ENCODE measurements at regions not wholly inside any gene's neighbourhood (a gene's known extent, or its start where the extent isn't known, plus 50 kb on each side); places are given as distances from the start of the nearest gene placed in this dataset.

DNA sequence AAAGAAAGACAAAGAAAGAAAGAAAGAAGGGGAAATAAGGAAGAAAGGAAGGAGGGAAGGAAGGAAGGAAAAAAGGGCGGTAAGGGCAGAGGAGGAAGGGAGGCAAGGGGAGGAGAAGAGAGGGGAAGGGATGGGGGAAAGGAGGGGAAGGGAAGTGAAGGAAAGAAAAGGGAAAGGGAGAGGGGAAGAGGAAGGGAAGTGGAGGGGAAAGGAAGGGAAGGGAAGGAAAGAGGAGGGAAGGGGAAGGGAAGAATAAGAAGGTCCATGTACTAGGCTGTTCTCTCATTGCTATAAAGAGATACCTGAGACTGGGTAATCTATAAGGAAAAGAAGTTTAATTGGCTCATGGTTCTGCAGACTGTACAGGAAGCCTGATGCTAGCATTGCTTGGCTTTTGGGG is 217.1 kb downstream of the ENC1 start:
- Histone ChIP-seq H3K27me3 (no peaks in the 10 kb centered on the region), H3K36me3 (no peaks in the 10 kb centered on the region), H3K4me1 (peaks cover 13% of the 10 kb centered on the region), H3K27ac (no peak overlapping the region), H3K9me3 (replicated peaks) (no peaks in the 10 kb centered on the region), H3K4me3 (no peak overlapping the region)
- DNase-seq, result no peak

DNA sequence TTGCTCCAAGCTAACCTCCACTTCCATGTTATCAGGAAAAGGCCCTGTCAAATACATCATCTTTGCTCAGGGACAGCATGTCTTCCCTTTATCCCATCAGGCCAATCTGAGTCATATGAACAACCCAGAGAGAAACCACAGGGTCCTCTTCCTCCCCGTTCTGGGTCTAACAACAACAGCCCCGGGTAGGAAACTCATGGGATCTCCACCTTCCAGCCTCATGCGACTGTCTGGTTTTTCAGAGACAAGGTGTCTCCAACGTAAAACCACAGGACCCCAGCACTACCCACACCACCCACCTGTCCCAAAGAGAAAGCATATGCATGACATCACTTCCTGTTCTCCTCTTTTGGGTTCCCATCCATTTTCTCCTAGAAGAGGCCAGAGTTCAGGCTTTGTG is 217.9 kb downstream of the ENC1 start:
- peaks cover 13% of the 10 kb centered on the region for H3K4me1 ChIP-seq
- H3K9me3 ChIP-seq (replicated peaks), result no peaks in the 10 kb centered on the region
- no peaks in the 10 kb centered on the region for H3K27me3 ChIP-seq
- H3K36me3 ChIP-seq, result no peaks in the 10 kb centered on the region
- no peak for DNase-seq
- H3K4me3 ChIP-seq, result no peak overlapping the region
- no peak overlapping the region for H3K27ac ChIP-seq

DNA sequence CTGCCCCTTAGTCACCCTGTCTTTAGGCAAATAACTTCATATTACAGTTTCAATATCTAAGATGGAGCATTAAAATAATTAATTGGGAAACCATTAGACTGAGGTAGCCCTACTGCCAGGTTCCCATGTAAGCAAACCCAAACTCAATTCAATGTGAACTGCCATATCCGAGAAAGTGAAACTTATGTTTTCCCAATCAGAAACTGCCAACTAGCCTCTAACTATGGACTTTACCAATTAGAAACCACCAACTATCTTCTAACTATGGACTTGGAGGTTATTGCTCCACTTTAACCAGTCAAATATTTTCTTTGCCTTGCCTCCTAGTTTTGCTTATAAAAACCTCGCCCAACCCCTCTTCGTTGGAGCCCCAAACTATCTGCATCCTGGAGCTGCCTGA is 218.5 kb downstream of the ENC1 start:
- H3K27ac ChIP-seq, result no peak overlapping the region
- no peaks in the 10 kb centered on the region for H3K27me3 ChIP-seq
- H3K4me3 ChIP-seq, result no peak overlapping the region
- no peaks in the 10 kb centered on the region for H3K9me3 ChIP-seq (replicated peaks)
- H3K36me3 ChIP-seq, result no peaks in the 10 kb centered on the region
- no peak for DNase-seq
- H3K4me1 ChIP-seq, result peaks cover 13% of the 10 kb centered on the region

DNA sequence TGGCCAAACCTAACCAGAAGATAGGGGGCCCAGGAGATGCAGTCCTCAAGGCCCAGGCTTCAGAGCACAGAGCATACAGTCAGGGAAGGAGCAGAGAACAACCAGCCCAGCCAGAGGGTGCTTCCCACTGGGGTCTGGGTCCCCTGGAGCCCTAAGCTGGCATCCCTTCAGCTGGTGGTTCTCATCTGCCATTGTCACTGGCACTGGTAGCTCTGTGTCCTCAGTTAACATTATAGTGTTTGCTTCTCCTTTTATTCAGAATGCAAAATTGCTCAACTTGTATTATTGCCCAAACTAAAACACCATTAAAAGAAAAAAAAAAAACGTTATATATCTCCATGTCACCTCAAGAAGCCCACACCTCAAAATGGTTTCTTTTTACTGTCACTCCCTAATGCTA is 219.2 kb downstream of the ENC1 start:
- H3K27me3 ChIP-seq, result no peaks in the 10 kb centered on the region
- no peak overlapping the region for H3K4me3 ChIP-seq
- H3K36me3 ChIP-seq, result no peaks in the 10 kb centered on the region
- H3K9me3 ChIP-seq (replicated peaks), result no peaks in the 10 kb centered on the region
- DNase-seq, result no peak
- H3K4me1 ChIP-seq, result peaks cover 13% of the 10 kb centered on the region
- H3K27ac ChIP-seq, result no peak overlapping the region

DNA sequence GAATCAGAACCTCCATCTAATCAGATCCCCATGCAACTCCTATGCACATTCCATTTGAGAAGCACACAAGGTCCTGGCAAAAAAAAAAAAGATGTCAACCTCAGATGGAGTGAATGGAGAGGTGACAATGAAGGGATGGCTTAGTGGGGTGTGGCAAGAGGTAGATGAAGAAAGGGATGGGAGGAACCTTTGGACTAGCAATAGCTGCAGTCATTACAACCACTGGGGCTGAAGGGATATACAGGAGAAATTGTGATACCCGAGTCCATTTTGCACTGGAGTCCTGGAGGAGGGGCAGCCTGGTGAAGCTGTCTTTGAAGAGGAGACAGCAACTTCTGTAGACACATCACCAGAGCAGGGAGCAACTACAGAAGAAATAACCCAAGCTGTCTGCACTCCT is 219.6 kb downstream of the ENC1 start:
- Histone ChIP-seq H3K4me1 (peaks cover 13% of the 10 kb centered on the region), H3K27me3 (no peaks in the 10 kb centered on the region), H3K4me3 (no peak overlapping the region), H3K27ac (no peak overlapping the region), H3K9me3 (replicated peaks) (no peaks in the 10 kb centered on the region), H3K36me3 (no peaks in the 10 kb centered on the region)
- no peak for DNase-seq

DNA sequence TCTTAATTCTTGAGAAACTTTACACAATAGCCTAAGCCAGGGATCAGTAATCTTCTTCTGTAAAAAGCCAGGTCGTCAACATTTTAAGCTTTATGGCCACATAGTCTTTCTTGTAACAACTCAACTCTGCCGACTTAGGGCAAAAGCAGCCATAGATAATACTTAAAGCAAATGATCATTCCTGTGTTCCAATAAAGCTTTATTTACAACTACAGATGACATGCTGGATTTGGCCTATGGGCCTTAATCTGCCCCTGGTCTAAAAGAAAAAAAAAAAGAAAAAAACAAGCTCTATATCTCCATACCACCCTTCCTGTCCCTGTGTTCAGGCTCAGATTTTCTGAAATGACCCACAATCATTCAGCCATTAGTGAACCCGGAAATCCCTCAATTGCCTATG is 220.3 kb downstream of the ENC1 start:
- H3K27ac ChIP-seq, result no peak overlapping the region
- peaks cover 13% of the 10 kb centered on the region for H3K4me1 ChIP-seq
- no peaks in the 10 kb centered on the region for H3K27me3 ChIP-seq
- no peak overlapping the region for H3K4me3 ChIP-seq
- no peaks in the 10 kb centered on the region for H3K9me3 ChIP-seq (replicated peaks)
- no peak for DNase-seq
- no peaks in the 10 kb centered on the region for H3K36me3 ChIP-seq

DNA sequence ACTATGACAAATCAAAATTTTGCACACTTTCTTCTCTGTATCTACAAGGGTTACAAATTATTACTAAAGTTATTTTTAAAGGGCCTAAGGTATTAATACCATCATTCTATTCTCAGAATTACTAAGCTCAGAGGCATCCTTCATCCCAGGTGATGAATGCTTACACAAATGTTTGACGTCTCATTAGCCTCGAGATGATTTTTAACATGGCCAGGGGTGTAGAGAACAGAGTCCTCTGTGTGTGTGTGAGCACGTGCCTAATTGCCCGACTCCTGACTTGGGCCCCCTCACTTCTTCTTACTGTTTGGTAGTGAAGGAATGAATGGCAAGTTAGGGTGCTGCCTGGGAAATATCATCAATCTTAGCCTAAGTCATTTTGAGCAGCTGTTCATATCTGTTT is 221.1 kb downstream of the ENC1 start:
- peak in 1 of 2 experiments; percentile 37 for DNase-seq
- H3K4me1 ChIP-seq, result peaks cover 13% of the 10 kb centered on the region
- no peaks in the 10 kb centered on the region for H3K27me3 ChIP-seq
- H3K4me3 ChIP-seq, result no peak overlapping the region
- no peaks in the 10 kb centered on the region for H3K9me3 ChIP-seq (replicated peaks)
- no peak overlapping the region for H3K27ac ChIP-seq
- no peaks in the 10 kb centered on the region for H3K36me3 ChIP-seq

DNA sequence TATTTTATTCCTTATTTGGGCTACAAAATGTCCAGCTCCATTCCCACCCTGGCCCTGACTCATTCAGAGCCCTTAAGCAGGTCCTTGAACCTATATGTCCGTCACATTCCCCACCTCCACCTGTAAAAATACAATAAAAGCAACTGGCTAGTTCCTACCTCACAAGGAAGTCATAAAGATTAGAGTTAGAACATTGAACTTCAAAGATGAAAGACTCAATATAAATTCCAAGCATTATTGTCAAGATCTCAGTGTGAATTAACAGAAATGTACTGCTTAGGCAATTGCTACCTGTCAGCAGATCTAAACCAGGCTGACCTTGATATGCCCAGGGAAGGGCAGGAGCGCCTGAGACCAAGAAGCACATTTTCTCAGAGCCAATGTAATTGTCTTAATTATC is 221.8 kb downstream of the ENC1 start:
- no peak for DNase-seq
- H3K4me1 ChIP-seq, result peaks cover 13% of the 10 kb centered on the region
- no peak overlapping the region for H3K4me3 ChIP-seq
- H3K27ac ChIP-seq, result no peak overlapping the region
- H3K9me3 ChIP-seq (replicated peaks), result no peaks in the 10 kb centered on the region
- no peaks in the 10 kb centered on the region for H3K36me3 ChIP-seq
- no peaks in the 10 kb centered on the region for H3K27me3 ChIP-seq

DNA sequence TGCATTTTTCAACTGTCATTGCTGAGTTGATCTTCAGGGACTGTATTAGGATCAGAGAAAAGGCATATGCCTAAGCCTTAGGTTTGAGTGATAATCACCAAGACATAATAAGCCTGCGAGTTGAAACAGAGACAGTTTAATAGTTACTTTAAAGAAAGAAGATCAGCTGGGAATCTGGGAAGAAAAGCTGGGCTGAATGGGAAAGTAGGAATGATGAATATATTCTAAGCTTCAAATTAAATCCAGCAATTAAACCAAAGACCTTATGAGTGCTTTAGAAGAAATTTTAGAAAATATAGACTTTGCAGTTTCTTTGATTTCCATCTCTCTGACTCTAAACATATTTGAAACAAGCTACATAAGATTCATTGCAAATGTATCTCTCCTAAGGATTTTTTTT is 222.3 kb downstream of the ENC1 start:
- no peak overlapping the region for H3K4me3 ChIP-seq
- H3K4me1 ChIP-seq, result peaks cover 13% of the 10 kb centered on the region
- no peak overlapping the region for H3K27ac ChIP-seq
- no peaks in the 10 kb centered on the region for H3K27me3 ChIP-seq
- DNase-seq, result no peak
- H3K36me3 ChIP-seq, result no peaks in the 10 kb centered on the region
- no peaks in the 10 kb centered on the region for H3K9me3 ChIP-seq (replicated peaks)

DNA sequence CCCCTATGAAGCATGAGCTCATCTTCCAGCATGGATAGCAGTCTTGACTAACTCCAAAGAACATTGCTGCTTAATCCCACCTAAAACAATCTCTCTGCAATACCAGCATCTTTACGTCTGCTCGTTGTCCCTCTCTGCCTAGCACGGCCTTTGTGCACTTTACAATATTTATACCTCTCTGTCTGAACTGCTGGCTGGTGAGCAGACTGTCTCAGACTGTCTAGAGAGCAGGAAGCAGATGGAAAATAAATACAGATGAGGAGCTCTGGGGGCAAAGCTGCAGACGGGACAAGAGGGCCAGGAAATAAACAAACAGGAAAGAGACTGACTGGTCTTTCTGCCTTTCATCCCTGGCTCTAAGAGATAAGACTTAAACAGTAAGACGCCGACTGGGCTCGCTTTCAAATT is 224.8 kb downstream of the ENC1 start:
- Histone ChIP-seq H3K9me3 (replicated peaks) (no peaks in the 10 kb centered on the region), H3K27ac (no peak overlapping the region), H3K36me3 (no peaks in the 10 kb centered on the region), H3K4me1 (peaks cover 13% of the 10 kb centered on the region), H3K4me3 (no peak overlapping the region), H3K27me3 (no peaks in the 10 kb centered on the region)
- DNase-seq, result peak in 1 of 2 experiments; percentile 33

DNA sequence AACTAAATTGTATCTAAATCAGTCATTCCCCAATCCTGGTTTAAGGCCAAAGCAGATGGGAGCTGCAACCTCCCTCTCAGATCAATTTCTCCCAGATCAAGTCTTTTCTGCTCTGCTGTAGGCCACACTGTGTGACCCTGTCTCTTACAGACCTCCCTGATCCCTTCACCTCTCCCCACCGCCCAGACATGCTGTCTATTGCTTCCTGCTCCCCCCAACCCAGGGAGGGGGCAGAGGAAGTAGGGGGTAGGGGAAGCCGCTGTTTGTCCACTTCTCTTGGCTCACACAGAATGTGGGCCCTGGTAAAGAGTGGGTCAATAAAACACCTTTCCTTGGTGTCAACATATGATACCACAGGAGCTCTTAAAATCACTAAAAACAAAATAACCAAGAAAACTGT is 226.3 kb downstream of the ENC1 start:
- no peak for DNase-seq
- Histone ChIP-seq H3K9me3 (replicated peaks) (no peaks in the 10 kb centered on the region), H3K4me3 (no peak overlapping the region), H3K36me3 (no peaks in the 10 kb centered on the region), H3K27me3 (no peaks in the 10 kb centered on the region), H3K4me1 (peaks cover 3% of the 10 kb centered on the region), H3K27ac (no peak overlapping the region)

DNA sequence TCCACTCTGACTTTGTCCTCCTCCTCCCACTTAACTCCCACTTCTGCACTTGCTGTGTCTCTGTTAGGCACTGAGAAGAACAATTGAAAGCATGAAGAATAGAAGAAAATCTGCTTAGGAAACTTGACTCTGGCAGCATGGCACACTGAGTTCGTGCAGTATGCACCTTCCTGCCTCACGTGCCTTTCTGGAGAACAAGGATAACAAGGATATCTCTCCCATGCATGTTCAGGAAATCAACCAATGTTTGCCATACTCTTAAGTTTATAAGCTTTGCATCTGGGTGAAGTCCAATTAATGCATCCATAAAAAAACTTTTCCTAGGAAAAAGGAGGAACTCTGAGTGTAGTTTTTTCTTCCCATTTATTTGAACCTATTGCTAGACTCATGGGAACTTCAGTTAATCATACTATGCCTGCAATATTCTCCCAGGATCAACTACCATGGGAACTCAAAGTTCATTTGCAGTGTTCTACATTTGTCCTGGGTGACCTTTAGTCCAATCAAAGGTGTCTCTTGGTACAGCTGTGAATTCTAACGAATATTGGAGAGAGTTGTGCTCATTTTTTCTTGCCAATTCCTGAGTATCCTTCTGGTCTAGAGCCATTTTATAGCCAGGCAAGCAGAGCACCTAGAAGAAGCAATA is 227.0 kb downstream of the ENC1 start:
- H3K9me3 ChIP-seq (replicated peaks), result no peaks in the 10 kb centered on the region
- no peaks in the 10 kb centered on the region for H3K27me3 ChIP-seq
- H3K27ac ChIP-seq, result no peak overlapping the region
- H3K36me3 ChIP-seq, result no peaks in the 10 kb centered on the region
- DNase-seq, result no peak
- no peaks in the 10 kb centered on the region for H3K4me1 ChIP-seq
- H3K4me3 ChIP-seq, result no peak overlapping the region

DNA sequence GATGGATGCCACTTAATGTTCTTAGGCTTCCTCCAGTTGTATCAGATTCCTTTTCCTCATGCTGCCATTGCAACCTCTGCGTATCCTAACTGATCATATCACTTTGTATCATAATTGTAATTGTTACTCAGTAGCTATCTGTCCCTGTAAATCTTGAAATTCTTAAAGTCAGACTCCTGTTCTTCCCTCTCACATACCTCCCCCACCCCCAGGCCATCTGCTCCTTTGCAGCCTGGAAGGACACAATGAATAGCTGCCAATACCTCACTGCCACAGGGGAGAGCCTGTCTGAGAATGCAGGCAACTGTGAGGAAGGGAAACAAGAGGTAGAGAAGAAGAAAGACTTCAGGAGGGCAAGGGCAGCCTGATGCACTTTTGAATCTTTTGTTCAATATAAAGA is 228.5 kb downstream of the ENC1 start:
- peak in 1 of 2 experiments; percentile 29 for DNase-seq
- H3K4me3 ChIP-seq, result no peak overlapping the region
- peaks cover 6% of the 10 kb centered on the region; the same call in 1 of the 2 replicates for H3K4me1 ChIP-seq
- H3K9me3 ChIP-seq (replicated peaks), result no peaks in the 10 kb centered on the region
- no peaks in the 10 kb centered on the region for H3K36me3 ChIP-seq
- no peak overlapping the region for H3K27ac ChIP-seq
- H3K27me3 ChIP-seq, result no peaks in the 10 kb centered on the region

DNA sequence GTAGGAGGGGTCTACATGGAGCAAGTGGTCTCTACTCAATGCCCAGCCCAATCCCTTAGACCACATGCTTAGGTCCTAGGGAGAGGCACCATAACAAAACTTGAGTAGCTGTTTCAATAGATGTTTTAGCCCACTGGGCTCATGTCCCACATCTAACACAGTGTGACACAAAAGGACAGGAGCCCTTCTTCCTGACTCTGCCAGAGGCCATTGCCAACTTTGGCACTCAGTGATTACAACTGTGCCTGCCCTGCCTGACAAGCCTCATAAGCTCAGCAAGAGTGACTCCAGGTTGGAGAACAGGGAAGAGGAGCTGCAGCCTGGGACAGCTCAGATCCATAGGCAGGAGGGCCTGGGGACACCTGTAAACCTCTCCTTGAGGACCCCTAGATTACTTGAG is 230.8 kb downstream of the ENC1 start:
- peaks cover 6% of the 10 kb centered on the region; the same call in 1 of the 2 replicates for H3K4me1 ChIP-seq
- H3K27ac ChIP-seq, result no peak overlapping the region
- no peaks in the 10 kb centered on the region for H3K36me3 ChIP-seq
- no peaks in the 10 kb centered on the region for H3K27me3 ChIP-seq
- no peak for DNase-seq
- H3K4me3 ChIP-seq, result no peak overlapping the region
- H3K9me3 ChIP-seq (replicated peaks), result no peaks in the 10 kb centered on the region

DNA sequence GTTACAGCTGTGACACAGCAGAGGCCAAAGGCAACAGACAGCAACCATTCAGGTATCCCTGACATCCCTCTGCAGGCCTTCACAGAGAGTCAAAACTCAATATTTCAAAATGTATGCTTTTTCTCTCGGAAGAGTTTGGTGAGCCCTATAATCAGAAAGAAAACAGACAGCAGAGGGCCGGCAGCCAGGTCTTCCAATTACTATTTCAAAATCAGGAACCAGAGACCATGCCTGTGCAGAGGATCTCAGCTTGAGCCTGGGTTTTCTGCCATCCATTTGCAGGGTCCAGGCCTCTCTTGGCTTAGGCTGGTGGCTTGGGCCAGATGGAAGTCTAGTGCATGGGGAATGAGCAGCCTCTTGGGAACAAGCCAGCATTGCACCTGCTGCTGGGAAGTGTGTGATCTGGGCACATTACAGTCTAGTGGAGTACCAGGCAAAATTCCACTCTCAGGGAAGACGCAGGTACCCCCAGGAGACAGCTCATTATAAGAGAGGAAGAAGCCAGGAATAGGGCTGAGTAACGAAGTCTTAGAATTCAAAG is 231.3 kb downstream of the ENC1 start:
- no peak for DNase-seq
- Histone ChIP-seq H3K27ac (no peak overlapping the region), H3K36me3 (no peaks in the 10 kb centered on the region), H3K27me3 (no peaks in the 10 kb centered on the region), H3K4me3 (no peak overlapping the region), H3K9me3 (replicated peaks) (no peaks in the 10 kb centered on the region), H3K4me1 (peaks cover 6% of the 10 kb centered on the region; the same call in 1 of the 2 replicates)
